ENCODE measurements at regions not wholly inside any gene's neighbourhood (a gene's known extent, or its start where the extent isn't known, plus 50 kb on each side); places are given as distances from the start of the nearest gene placed in this dataset.
A peak's percentile ranks its signal among the peaks of the same experiment; 100 is the strongest.

DNA sequence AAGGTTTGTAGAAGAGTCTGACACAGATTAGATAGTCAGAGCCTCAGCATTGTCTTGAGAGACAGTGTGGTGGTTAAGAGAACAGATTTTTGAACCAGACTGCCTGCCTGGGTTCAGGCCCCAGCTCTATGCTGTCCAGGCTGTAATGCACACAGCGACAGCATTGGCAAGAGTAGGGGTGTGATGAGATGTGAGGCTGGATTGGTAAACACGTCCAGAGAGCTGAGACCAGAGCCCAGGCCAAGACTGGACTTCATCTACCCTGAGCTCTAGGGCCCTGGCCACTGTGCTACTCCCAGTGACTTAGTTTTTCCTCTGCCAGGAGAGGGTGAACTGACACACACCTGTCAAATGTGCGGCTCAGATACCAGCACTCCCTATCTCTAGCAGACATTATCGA lies 360.4 kb downstream of the RPS24 start:
- no peak for FAIRE-seq
- DNase-seq (ENCODE audit: extremely low spot score, insufficient read length, low read depth), result no peak

DNA sequence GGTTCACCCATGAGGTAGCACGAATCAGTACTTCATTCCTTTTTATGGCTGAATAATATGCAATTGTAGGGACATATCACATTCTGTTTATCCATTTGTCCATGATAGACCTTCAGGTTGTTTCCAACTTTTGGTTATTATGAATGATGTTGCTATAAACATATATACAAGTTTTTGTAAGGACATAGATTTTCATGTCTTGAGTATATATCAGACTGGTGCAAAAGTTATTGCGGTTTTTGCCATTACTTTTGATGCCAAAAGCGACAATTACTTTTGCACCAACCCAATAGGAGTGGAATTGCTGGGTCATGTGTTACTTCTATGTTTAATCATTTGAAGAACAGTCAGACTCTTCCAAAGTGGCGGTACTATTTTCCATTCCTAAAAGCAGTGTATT lies 361.5 kb downstream of the RPS24 start:
- DNase-seq (ENCODE audit: extremely low spot score, insufficient read length, low read depth) (no peak), FAIRE-seq (no peak)

DNA sequence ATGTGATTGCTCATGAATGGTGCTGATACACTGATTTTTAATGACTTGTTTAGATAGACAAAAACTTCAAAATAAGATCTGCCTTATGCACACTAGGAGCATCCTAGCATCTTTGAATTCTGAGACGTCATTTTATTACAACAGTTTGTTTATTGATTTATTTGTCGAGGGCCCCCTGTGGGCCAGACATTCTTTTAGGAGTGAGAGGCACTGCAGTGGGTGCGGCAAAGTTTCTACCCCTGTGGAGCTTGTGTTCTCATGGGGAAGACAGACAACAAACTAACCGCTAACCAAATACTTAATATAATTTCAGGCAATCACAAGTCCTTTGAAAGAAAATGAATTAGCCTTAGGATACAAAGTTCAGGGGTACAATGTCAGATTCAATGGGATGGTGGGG lies 363.1 kb downstream of the RPS24 start:
- FAIRE-seq, result no peak
- no peak for DNase-seq (ENCODE audit: extremely low spot score, insufficient read length, low read depth)

DNA sequence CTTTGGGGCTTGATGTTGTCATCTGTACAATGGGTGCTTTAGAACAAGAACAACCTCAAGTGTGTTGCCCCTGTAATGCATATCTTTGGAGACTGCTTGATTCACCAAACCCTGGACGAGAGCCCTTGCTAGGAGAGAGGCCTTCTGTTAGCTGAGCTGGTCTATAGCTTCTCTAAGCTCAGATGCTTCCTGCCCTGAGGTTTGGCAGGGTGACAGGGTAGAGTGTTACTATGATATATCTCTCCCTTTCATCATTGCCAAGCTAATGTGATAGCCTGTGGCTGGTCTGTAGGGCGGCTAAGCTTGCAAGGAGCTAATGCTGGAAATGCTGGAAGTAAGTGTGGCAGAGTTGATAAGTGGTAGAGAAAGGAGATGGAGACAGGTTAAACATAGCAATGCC lies 364.1 kb downstream of the RPS24 start:
- no peak for DNase-seq (ENCODE audit: extremely low spot score, insufficient read length, low read depth)
- no peak for FAIRE-seq

DNA sequence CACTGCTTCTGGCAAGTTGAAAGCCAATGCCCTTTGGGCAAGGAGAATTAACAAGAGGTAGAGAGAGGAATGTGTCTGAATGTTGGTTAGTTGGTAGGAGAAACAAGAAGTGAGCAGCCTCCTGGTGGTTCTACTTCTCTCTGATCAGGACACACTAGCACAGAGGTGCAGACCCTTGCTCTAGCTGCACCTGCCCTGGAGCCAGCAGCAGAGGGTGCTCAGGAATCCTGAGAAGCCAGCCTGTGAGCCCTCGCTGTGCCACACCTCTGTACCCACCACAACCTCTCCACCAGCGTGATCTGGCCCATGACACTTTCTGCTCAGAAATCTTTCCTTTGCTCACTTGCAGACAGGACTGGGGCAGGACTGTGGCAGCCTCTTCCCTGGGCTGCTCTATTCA lies 364.7 kb downstream of the RPS24 start:
- FAIRE-seq (no peak), DNase-seq (ENCODE audit: extremely low spot score, insufficient read length, low read depth) (no peak)

DNA sequence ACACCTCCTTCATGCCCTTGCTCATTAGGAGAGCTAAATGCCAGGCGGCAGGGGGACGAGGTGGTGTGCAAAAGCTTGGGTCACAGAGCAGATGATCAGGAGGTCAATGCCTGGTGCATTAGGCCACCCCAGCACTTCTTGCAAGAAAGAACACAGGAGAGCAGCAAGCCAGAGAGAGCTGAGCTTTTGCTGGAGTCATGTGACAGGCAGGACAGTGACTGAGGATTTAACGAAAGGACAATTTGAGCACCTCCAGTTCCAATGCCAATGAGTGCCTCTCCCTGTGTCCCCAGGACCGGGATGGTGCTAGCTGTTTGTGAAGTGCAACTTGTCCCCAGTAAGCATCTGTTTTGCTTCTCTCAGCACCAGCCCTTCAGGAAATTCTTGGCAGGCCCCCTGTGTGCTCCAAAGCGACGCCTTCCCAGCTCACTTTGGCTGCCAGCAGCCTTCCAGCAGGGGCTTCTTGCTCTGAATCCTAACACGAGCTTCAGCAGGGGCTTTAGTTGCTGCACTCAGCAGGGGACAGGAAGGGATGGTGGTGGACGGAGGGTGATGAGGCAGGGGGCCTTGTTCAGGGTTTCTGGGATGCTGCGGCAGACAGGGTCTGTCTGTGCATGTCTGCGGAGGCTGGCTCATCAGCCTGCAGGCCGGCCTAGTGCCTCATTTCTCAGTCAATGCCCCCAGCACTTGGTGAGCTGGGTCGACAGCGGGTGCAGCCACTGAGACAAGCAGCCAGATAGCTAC lies 368.1 kb downstream of the RPS24 start:
- no peak for DNase-seq (ENCODE audit: extremely low spot score, insufficient read length, low read depth)

DNA sequence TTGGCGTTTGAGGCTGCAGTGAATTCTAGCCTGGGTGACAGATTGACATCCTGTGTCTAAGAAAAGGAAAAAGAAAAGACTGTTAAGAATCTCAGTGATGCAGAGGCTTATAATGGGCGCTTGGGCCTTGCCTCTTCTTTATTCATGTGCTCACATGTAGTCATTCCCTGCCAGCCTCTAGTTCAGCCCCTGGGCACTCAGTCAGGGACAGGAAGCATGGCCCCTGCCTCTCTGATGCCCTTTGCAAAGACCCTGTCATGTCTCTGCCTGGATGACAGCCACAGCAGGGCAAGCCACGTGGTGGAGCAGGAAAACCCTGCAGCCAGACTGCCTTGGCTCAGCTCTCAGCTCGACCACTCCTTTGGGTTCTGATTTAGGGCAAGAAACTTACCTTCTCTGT lies 368.9 kb downstream of the RPS24 start:
- DNase-seq (ENCODE audit: extremely low spot score, insufficient read length, low read depth) (no peak), FAIRE-seq (no peak)

More for the DNA sequence above, 368.1 kb downstream of the RPS24 start:
- FAIRE-seq, result no peak

DNA sequence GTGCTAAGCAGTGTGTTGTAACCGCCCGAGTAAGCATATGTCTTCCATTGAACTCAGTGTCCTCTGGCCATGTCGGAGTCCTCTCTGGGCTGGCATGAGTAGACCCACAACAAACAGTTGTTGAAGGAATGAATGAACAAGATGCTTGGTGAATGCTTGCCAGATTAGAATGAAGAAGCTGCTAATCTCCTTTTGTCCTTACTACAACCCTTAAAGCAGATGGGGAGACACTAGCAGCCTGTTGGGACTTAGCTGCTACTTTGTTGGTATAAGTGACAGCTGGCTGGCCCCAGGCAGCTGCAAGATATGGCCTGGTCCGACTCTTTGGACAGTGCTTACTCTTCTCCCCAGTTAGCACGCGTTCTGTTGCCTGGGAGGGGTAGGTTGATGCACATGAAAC lies 370.1 kb downstream of the RPS24 start:
- FAIRE-seq (no peak), DNase-seq (ENCODE audit: extremely low spot score, insufficient read length, low read depth) (no peak)

DNA sequence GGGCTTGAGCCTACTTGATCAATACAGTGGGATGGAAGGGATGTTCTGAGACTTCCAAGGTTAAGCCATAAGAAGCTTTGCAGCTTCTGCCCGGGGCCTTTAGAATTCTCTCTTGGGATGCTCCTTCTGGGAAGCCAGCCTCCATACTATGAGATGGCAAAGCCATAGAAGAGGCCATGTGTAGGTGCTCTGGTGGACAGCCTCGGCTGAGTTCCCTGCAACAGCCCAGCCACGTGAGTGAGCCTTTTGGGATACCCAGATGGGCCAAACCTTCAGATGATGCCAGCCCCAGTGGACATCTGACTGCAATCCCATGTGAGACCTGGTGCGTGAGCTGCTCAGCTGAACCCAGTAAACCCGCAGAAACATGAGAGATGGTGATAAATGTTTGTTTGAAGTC lies 370.6 kb downstream of the RPS24 start:
- DNase-seq (ENCODE audit: extremely low spot score, insufficient read length, low read depth), result no peak
- no peak for FAIRE-seq

DNA sequence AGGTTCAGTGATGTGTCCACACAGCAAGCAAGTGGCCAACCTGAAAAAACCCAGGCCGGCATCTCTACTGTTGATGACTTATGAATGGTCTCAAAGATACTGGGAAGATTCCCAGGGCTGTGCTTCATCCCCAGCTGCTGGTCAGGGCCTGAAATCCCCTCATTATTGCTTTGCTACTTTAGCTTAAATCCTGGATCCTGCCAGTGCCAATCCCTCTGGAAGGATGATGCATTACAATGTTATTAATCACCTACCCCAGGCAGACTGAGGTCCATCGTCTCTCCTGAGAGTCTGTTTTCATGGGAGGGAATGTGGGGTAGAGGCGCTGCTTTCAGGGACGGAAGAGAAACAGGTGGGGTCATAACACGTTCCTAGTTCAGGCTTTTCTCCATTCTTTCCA lies 371.6 kb downstream of the RPS24 start:
- FAIRE-seq (no peak), DNase-seq (ENCODE audit: extremely low spot score, insufficient read length, low read depth) (no peak)

DNA sequence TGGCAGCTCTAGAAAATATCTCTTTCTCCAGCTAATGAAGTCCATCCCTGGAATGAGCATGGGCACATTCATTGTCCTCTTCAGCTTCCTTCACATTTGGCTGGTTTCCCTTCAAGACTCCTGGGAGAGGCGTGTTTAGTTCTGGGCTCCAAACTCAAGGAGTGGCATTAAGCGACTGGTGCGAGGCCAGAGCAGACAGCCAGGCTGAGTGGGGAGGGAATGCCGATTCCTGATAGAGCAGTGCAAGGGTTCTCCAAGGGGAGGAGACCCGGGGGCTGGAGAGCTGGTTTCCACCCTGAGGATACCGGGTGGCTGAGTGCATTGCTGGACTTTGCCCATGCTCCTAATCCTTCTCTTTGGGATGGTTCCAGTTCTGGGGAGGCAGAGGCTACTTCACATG lies 372.1 kb downstream of the RPS24 start:
- DNase-seq (ENCODE audit: extremely low spot score, insufficient read length, low read depth), result no peak
- no peak for FAIRE-seq

DNA sequence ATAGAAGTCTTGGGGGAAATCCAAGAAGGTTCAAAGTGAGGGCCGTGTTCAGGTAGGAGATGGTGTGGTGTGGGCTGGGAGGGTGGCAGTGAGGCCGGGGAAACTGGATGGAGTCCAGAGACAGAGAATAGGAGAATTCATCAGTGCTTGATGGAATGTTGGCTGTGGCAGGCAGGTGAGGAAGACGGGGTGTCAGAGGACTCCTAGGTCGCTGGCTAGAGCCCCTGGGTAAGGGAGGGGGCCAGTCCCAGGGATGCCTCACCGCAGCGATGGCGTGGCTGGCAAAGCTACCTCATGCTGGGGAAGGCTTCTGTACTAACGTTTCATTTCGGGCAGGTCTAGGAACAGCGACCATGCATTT lies 373.0 kb downstream of the RPS24 start:
- DNase-seq (ENCODE audit: extremely low spot score, insufficient read length, low read depth) (no peak), FAIRE-seq (no peak)

DNA sequence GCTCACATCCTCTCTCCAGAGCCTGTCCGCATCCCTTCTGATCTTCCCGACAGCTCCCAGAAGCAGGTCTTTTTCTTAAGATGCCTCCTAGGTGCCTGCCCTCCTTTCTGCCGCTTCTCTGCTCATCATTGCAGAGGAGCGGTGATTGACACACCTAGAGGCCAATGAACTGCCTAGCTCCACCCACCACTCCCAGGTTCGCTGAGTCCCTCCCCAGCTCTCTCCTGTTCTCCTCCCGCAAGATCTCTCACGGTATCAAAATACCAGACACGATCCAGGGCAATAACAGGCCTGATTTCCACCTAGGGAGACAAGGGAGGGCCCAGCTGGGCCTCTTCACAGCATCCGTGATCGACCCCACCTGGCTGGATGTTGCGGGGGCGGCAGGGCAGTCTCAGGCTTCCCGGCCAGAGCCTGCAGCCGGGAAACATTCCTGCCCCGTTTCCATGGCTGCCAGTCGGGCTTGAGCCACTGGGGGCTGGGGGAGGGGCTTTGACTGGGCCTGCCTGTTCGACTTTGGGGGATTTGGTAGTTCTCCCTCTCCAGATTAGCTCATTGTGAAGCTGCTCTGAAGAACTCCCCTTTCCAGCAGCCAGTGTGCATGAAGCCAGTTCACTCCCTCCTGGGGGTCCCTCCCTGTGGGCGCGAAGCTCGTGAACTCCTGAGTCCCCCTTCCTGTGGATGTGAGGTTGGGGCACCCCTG lies 373.5 kb downstream of the RPS24 start:
- DNase-seq (ENCODE audit: extremely low spot score, insufficient read length, low read depth), result peak; percentile 26

DNA sequence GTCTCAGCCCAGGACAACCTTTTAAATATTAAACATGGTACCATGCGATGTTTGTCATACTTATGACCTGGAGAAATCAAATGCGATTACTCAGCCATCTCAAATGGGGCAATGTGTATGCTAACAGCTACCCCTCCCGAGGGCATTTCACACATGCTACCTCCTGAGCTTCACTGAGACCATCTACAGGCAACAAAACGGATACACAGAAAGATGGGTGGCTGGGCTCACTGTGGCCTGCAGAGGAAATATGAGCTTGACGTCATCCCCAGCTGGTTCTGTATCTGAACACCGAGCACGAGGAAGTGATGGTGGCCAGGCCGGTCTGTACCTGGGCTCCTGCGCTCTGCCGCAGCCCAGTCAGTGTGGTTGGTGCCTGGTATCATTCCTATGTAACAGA lies 374.3 kb downstream of the RPS24 start:
- FAIRE-seq, result no peak
- DNase-seq (ENCODE audit: extremely low spot score, insufficient read length, low read depth), result no peak

More for the DNA sequence above, 373.5 kb downstream of the RPS24 start:
- FAIRE-seq, result no peak

DNA sequence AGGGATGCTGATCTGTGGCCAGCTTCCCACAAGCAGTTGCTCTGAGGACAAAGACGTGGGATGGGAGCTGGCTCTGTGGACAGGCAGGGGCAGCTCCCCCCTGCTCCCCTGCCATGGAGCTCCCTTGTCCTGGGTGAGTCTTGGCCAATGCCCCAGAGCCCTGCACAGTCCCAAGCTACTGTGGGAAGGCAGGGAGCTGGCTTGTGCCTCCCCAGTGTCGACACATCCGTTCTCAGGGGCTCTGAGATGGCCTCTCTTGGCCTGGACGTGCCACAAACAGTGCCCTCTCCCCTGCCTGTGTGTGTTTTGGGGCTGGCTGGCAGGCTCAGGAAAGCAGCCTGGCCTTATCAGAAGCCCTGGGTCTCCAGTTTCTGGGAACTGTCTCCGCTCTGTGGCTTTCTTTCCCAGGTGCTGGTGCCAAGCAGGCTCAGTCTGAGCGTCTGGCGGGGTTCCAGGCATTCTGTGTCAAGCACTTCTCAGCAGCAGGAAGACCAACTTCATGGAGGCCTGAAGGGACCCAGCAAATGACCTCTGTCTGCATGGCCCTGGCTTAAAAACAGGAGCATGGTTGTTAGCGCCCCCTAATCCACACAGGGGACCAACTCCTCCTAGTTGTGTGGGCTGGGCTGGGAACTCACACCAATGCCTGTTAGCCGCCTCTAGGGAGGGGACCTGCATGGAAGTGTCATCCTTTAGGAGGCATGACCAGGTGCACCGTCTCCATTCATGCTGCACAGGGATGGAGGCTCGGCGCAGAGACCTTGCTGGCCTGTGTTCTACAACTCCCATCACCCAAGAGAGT lies 375.2 kb downstream of the RPS24 start:
- FAIRE-seq, result no peak
- no peak for DNase-seq (ENCODE audit: extremely low spot score, insufficient read length, low read depth)

DNA sequence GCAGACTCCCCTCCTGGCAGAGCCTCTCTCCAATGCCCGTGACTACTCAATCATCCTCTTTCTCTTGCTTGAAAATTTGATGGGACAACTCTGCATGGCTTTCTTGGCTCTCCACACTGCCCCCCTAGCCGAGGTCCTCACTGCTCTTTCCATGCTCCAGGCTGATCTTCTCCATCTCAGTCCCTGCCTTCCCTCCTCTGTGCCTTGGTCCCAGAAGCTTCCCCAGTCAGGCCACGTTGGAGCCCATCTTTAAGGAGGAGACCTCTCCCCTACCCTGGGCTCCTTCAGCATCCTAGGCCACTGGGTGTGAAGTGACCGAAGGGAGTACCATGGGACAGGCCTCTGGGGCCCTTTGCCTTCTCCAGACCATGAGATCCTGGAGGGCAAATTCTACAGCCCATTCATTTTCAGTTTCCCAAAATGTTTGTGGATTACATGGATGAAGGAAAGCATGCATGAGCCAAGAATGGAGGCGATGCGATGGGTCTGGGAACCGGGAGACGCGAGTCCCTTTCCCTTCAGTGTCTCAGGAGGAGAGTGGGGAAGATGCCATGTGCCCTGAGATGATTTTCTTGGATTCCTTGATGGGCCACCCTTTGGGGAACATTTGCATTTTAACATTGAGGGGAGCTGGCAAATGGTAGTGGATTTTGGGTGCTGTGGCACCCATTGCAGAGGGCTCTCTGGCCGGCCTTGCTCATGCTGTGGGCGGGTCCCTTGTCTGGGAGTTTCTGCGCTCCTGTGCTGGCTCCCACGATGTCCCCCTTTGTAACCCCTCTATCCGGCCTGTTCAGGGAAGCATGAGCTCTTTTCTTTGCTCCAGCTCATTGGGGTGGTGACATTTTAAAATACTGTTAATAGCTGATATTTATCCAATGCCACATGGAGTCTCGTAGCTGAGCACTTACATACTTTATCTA lies 376.6 kb downstream of the RPS24 start:
- FAIRE-seq, result no peak
- DNase-seq (ENCODE audit: extremely low spot score, insufficient read length, low read depth), result no peak

DNA sequence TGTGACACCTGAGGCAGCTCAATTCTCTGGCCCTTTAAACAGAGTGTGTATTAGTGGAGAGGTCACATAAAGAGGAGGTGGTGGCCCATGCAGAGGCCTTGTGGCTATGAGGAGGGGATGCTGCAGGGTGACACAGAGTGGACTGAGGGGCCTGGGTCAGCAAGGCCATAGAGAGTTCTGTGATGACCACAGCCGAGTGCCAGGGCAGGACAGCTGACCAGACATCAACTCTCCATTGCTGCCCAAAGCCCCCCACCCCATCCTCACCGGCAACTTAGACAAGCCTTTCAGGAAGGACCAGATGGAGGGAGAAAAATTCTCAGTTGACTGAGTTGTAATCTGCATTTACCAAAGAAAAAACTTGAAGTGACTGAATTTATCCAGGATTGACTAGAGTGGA lies 378.1 kb downstream of the RPS24 start:
- no peak for FAIRE-seq

DNA sequence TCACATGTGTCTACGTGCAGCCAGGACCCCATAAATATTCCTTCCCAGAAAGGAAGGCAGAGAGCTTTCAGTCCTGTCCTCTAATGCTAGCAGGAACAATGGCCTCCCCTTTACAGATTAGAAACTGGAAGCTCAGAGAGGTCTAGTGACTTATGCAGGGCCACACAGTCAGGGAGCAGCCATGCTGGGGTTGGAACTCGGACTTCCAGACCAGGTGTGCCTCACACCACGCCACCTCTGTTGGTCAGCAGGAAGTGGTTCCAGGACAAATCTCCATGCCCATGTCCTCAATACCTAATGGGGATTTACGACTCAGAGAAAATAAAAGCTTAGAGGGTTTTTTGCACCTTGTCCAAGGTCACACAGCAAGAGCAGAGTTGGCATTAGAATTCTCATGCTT lies 378.9 kb downstream of the RPS24 start:
- DNase-seq (ENCODE audit: extremely low spot score, insufficient read length, low read depth), result no peak
- no peak for FAIRE-seq

More for the DNA sequence above, 378.1 kb downstream of the RPS24 start:
- DNase-seq (ENCODE audit: extremely low spot score, insufficient read length, low read depth), result no peak

DNA sequence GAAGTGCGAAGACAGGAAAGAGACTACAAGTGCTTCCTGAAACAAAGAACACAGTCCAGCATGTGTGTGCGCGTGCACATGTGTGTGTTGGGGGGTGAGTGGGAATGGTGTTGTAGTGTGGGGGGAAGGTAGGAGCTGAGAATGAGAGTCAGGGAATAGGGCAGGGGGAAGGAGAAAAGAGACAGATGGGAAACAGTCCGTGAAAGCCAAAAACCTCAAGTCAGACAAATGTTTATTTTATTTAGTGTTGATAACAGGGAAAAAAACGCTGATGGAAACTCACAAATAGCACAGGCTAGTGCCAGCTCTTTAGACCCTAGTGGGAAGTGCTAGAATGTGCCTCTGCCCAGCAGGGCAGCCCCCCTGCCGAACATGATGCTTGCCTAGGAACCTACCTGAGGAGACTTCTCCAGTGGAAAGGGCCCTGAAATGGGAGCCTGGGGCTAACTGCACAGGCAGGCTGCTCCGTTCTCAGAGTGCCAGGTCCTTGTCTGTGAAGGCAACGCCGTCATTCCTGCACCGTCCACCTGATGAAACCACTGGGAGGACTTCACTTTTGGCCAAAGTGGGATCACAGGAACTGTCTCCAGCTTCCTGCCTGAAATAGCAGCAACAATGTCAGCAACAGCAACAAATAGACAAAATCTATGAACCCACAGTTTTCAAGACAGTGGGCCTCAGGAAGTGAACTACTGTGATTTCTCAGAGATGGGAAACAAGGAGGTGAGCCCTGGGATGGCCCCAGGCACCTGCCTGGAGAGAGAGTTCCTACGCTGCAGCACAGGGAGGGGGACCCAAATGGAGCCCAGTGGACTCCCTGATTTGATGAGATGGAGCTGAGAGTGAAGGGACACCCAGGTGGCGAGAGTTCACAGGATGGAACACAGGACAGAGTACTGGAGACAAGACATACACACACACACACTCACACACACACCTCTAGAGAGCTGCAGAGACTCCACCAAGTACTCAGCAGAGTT lies 379.7 kb downstream of the RPS24 start:
- DNase-seq (ENCODE audit: extremely low spot score, insufficient read length, low read depth) (no peak), FAIRE-seq (no peak)

Data from GM18507 (cell line).